Activated naive CD4-positive, alpha-beta T cell treated with anti-CD3 and anti-CD28 coated beads for 36 hours (primary cell): ENCODE measurements at regions not wholly inside any gene's neighbourhood (a gene's known extent, or its start where the extent isn't known, plus 50 kb on each side); places are given as distances from the start of the nearest gene placed in this dataset.
"Not testable (repeated sequence)": the region's sequence is repeated elsewhere in the genome, so short reads cannot be mapped to it uniquely, and the experiment has no call there.

Experiments
- CTCF ChIA-PET: fragments of 350-600 bp; sonication (Branson Sonifier 250); formaldehyde crosslinking; loops from one replicate; lab custom pipeline; 2021; ENCODE audit warnings: antibody characterized with exemption; lab: Charles Lee
- DNase-seq: peaks from one replicate; pipeline ENCODE4 v3.0.0-alpha.2; 2020
- H3K27ac Mint-ChIP-seq: one replicate; pipeline ENCODE4 v1.8.0; 2021; ENCODE audit warnings: mild to moderate bottlenecking, mixed read lengths
- H3K27me3 Mint-ChIP-seq: one replicate; pipeline ENCODE4 v1.8.0; 2021; ENCODE audit warnings: low read depth, mixed read lengths
- H3K36me3 Mint-ChIP-seq: one replicate; pipeline ENCODE4 v1.8.0; 2021; ENCODE audit warnings: low read depth, mixed read lengths
- H3K4me1 Mint-ChIP-seq: one replicate; pipeline ENCODE4 v1.8.0; 2021; ENCODE audit warnings: low read depth, mixed read lengths
- H3K4me3 Mint-ChIP-seq: one replicate; pipeline ENCODE4 v1.8.0; 2021; ENCODE audit warnings: mild to moderate bottlenecking, moderate library complexity, mixed read lengths
- H3K9me3 Mint-ChIP-seq: one replicate; pipeline ENCODE4 v1.8.0; 2021; ENCODE audit warnings: mixed read lengths
- intact Hi-C: fragments of 100-400 bp; cut with micrococcal nuclease; formaldehyde crosslinking; loops from one replicate; pipeline ENCODE4 v1.15.1; 2023

DNA sequence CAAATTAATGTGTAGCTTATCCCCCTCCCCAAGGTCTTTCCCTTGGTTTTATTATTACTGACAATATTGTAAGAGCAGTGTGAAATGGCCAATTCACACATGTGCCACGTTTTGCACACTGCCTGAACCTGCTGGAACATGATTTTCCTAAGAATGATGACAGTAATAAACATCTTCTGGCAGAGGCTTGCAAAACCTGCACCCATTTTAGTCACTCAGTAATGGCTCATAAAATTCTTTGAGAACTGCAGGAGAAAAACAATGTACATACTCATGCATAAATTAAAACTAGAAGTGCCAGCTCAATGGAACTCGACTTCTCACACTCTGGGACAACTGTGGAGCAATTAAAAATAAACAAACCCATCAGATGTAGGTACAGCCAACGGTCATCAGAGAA, 96.8 kb upstream of the POMZP3 start:
- H3K36me3 Mint-ChIP-seq, H3K4me3 Mint-ChIP-seq, CTCF ChIA-PET: not testable (repeated sequence)

GRCh38 chr7:76716551-76716950, 89.5 kb upstream of the POMZP3 start:
- H3K27me3 Mint-ChIP-seq, intact Hi-C loops, H3K4me1 Mint-ChIP-seq, H3K36me3 Mint-ChIP-seq, DNase-seq, H3K9me3 Mint-ChIP-seq, H3K27ac Mint-ChIP-seq, CTCF ChIA-PET, H3K4me3 Mint-ChIP-seq: not testable (repeated sequence)

More for the DNA sequence above, 96.8 kb upstream of the POMZP3 start:
- intact Hi-C loops, H3K4me1 Mint-ChIP-seq, H3K27ac Mint-ChIP-seq, H3K9me3 Mint-ChIP-seq, H3K27me3 Mint-ChIP-seq, DNase-seq: not testable (repeated sequence)

GRCh38 chr7:76712926-76713325, 85.8 kb upstream of the POMZP3 start:
- H3K27ac Mint-ChIP-seq, H3K36me3 Mint-ChIP-seq, H3K4me1 Mint-ChIP-seq, H3K4me3 Mint-ChIP-seq, H3K9me3 Mint-ChIP-seq, intact Hi-C loops, DNase-seq, H3K27me3 Mint-ChIP-seq, CTCF ChIA-PET: not testable (repeated sequence)

DNA sequence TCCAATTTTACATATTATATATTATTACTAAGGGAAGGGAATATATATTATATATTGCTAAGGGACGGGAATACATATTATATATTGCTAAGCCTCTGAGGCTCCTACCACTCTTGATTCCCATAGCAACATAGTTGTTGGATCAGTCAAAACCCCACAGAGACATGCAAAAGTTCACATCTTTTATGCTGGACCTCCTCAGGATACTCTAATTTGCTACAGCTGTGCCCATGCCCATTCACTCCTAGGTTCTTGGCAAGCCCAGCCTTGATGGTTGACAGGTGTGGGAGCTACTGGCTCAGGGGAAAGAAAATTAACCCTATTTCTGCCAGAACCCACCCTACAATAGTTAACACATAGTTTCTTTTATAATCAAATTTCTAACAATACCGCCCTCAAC, 84.6 kb upstream of the POMZP3 start:
- H3K4me3 Mint-ChIP-seq, H3K4me1 Mint-ChIP-seq, H3K9me3 Mint-ChIP-seq, DNase-seq, H3K27ac Mint-ChIP-seq, H3K36me3 Mint-ChIP-seq, H3K27me3 Mint-ChIP-seq, intact Hi-C loops, CTCF ChIA-PET: not testable (repeated sequence)

- CTCF ChIA-PET, H3K4me3 Mint-ChIP-seq, H3K4me1 Mint-ChIP-seq, DNase-seq, intact Hi-C loops, H3K9me3 Mint-ChIP-seq, H3K36me3 Mint-ChIP-seq, H3K27ac Mint-ChIP-seq, H3K27me3 Mint-ChIP-seq: not testable (repeated sequence)
Observed at GRCh38 chr7:76709703-76710102, 82.6 kb upstream of the POMZP3 start.

GRCh38 chr7:76708446-76708845, 81.4 kb upstream of the POMZP3 start:
- H3K27me3 Mint-ChIP-seq, H3K4me1 Mint-ChIP-seq, CTCF ChIA-PET, H3K27ac Mint-ChIP-seq, H3K4me3 Mint-ChIP-seq, H3K9me3 Mint-ChIP-seq, DNase-seq, intact Hi-C loops, H3K36me3 Mint-ChIP-seq: not testable (repeated sequence)

DNA sequence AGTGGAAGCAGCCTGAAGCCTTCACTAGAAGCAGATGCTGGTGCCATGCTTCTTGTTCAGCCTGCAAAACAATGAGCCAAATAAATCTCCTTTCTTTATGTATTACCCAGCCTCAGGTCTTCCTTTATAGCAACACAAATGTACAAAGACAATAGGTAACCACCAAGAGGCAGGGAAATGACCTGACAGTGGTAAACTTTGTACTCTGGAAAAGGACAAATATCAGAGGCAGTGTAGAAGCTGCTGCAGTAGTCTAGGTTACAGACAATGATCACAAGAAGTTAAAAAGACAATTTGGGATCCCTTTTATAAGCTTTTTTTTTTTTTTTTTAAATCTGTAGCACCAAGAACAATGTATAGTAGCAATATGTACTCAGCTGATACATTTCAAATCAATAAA, 76.7 kb upstream of the POMZP3 start:
- intact Hi-C loops, CTCF ChIA-PET, H3K9me3 Mint-ChIP-seq, H3K27ac Mint-ChIP-seq, DNase-seq, H3K36me3 Mint-ChIP-seq, H3K4me3 Mint-ChIP-seq, H3K27me3 Mint-ChIP-seq, H3K4me1 Mint-ChIP-seq: not testable (repeated sequence)

GRCh38 chr7:76686277-76686676, 59.2 kb upstream of the POMZP3 start:
- H3K9me3 Mint-ChIP-seq, H3K4me3 Mint-ChIP-seq, CTCF ChIA-PET, H3K4me1 Mint-ChIP-seq, H3K27me3 Mint-ChIP-seq, H3K36me3 Mint-ChIP-seq, H3K27ac Mint-ChIP-seq, intact Hi-C loops, DNase-seq: not testable (repeated sequence)

GRCh38 chr7:76684737-76685136, 57.7 kb upstream of the POMZP3 start:
- CTCF ChIA-PET, H3K36me3 Mint-ChIP-seq, H3K4me3 Mint-ChIP-seq, DNase-seq, H3K9me3 Mint-ChIP-seq, H3K27ac Mint-ChIP-seq, H3K27me3 Mint-ChIP-seq, H3K4me1 Mint-ChIP-seq, intact Hi-C loops: not testable (repeated sequence)

DNA sequence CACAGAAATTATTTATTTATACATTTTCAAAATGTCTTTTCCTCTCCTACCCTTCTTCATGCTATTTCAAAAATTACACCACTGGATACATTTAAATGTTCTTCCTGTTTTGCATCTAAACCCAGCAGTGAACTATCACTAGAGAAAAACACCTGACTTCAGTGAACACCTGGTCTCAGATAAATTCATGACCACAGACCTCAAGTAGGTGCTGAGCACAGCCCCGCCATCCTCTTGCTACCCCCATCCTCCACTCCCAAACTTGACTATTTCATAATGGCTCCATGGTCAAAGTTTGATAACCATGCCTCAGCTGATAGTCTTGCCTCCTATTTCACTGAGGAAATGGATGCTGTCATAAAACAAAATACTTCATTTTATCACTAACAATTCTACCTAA, 56.6 kb upstream of the POMZP3 start:
- CTCF ChIA-PET, DNase-seq, H3K27me3 Mint-ChIP-seq, H3K27ac Mint-ChIP-seq, H3K4me3 Mint-ChIP-seq, H3K36me3 Mint-ChIP-seq, intact Hi-C loops, H3K9me3 Mint-ChIP-seq, H3K4me1 Mint-ChIP-seq: not testable (repeated sequence)

GRCh38 chr7:76681810-76682209, 54.7 kb upstream of the POMZP3 start:
- CTCF ChIA-PET, H3K36me3 Mint-ChIP-seq, DNase-seq, H3K9me3 Mint-ChIP-seq, H3K4me1 Mint-ChIP-seq, intact Hi-C loops, H3K27me3 Mint-ChIP-seq, H3K4me3 Mint-ChIP-seq, H3K27ac Mint-ChIP-seq: not testable (repeated sequence)

- H3K27ac Mint-ChIP-seq, intact Hi-C loops, H3K9me3 Mint-ChIP-seq, H3K36me3 Mint-ChIP-seq, H3K4me3 Mint-ChIP-seq, H3K27me3 Mint-ChIP-seq, CTCF ChIA-PET, DNase-seq, H3K4me1 Mint-ChIP-seq: not testable (repeated sequence)
Observed at GRCh38 chr7:76679174-76679573, 52.1 kb upstream of the POMZP3 start.

GRCh38 chr7:76678500-76678899, 51.4 kb upstream of the POMZP3 start:
- H3K9me3 Mint-ChIP-seq, H3K4me1 Mint-ChIP-seq, H3K4me3 Mint-ChIP-seq, DNase-seq, CTCF ChIA-PET, H3K27ac Mint-ChIP-seq, intact Hi-C loops, H3K27me3 Mint-ChIP-seq, H3K36me3 Mint-ChIP-seq: not testable (repeated sequence)

- H3K27me3 Mint-ChIP-seq, H3K9me3 Mint-ChIP-seq, intact Hi-C loops, H3K36me3 Mint-ChIP-seq, H3K4me1 Mint-ChIP-seq, H3K27ac Mint-ChIP-seq, H3K4me3 Mint-ChIP-seq, DNase-seq, CTCF ChIA-PET: not testable (repeated sequence)
Observed at GRCh38 chr7:76676890-76677289, 49.8 kb upstream of the POMZP3 start.
